SK-N-SH (cell line): ENCODE measurements at regions not wholly inside any gene's neighbourhood (a gene's known extent, or its start where the extent isn't known, plus 50 kb on each side); places are given as distances from the start of the nearest gene placed in this dataset.
A peak's percentile ranks its signal among the peaks of the same experiment; 100 is the strongest.

Experiments used
- CTCF ChIA-PET: fragments of 300-600, 350-600 bp; formaldehyde crosslinking; extraction: SDS; loops from one replicate; lab custom pipeline; 2021; lab: Yijun Ruan, JAX
- POLR2A ChIA-PET: fragments of 350-600 bp; sonication (Branson Sonifier 250); formaldehyde crosslinking; extraction: SDS; loops from one replicate; lab custom pipeline; 2020; ENCODE audit warnings: antibody characterized with exemption, inconsistent platforms; lab: Yijun Ruan, JAX
- DNase-seq: peaks from one replicate; pipeline ENCODE4 v3.0.0; 2012
- H2AFZ ChIP-seq: fragments of 200-600 bp; sonication (generic); 2 replicates; pipeline ENCODE4 v1.8.1; 2016; ENCODE audit warnings: antibody characterized with exemption, mild to moderate bottlenecking, low read depth
- H3F3A ChIP-seq: fragments of 200-600 bp; sonication (generic); replicated peaks from 2 replicates; pipeline ENCODE3; 2016; ENCODE audit warnings: antibody characterized with exemption, mild to moderate bottlenecking; ENCODE audit not compliant: insufficient read depth
- H3K27ac ChIP-seq, 2 experiments: fragments of 200-500 bp in 1 of 2; fragments of 200-600 bp in 1 of 2; sonication (Bioruptor generic) in 1 of 2; sonication (generic), shearing (Covaris generic) in 1 of 2; 2 replicates each; pipeline versions ENCODE4 v1.5.1 to v1.6.1; 2014 to 2016; ENCODE audit warnings: low read depth in 2 of 2, inconsistent platforms in 1 of 2, low read length in 1 of 2, mild to moderate bottlenecking in 1 of 2, mixed read lengths in 1 of 2
- H3K27me3 ChIP-seq: fragments of 200-600 bp; sonication (generic), shearing (Covaris generic); 2 replicates; pipeline ENCODE4 v1.6.1; 2016; ENCODE audit warnings: mixed run types; ENCODE audit not compliant: insufficient read depth
- H3K36me3 ChIP-seq, 2 experiments: fragments of 200-500 bp in 1 of 2; fragments of 200-600 bp in 1 of 2; sonication (Bioruptor generic) in 1 of 2; sonication (generic) in 1 of 2; replicated peaks in 1 of 2; 2 replicates each; pipeline versions ENCODE3 to v1.5.1; 2014 to 2016; ENCODE audit warnings: low read length in 1 of 2, mild to moderate bottlenecking in 1 of 2; ENCODE audit not compliant: insufficient read depth in 2 of 2, control insufficient read depth in 1 of 2
- H3K4me1 ChIP-seq, 2 experiments: fragments of 200-500 bp in 1 of 2; fragments of 200-600 bp in 1 of 2; sonication (Bioruptor generic) in 1 of 2; sonication (generic), shearing (Covaris generic) in 1 of 2; 2 replicates each; pipeline versions ENCODE4 v1.5.1 to v1.6.1; 2014 to 2016; ENCODE audit warnings: low read depth in 1 of 2, low read length in 1 of 2, mixed run types in 1 of 2; ENCODE audit not compliant: insufficient read depth in 2 of 2, control insufficient read depth in 1 of 2
- H3K4me2 ChIP-seq: fragments of 200-600 bp; sonication (generic), shearing (Covaris generic); 2 replicates; pipeline ENCODE4 v1.6.1; 2017; ENCODE audit warnings: mixed run types
- H3K4me3 ChIP-seq, 2 experiments: fragments of 200-500 bp in 1 of 2; fragments of 200-600 bp in 1 of 2; sonication (Bioruptor generic) in 1 of 2; sonication (generic), shearing (Covaris generic) in 1 of 2; 2 replicates each; pipeline versions ENCODE4 v1.5.1 to v1.8.1; 2014 to 2016; ENCODE audit warnings: low read depth in 2 of 2, inconsistent platforms in 1 of 2, low read length in 1 of 2, mild to moderate bottlenecking in 1 of 2, mixed read lengths in 1 of 2, moderate library complexity in 1 of 2
- H3K79me2 ChIP-seq: fragments of 200-600 bp; sonication (generic); 2 replicates; pipeline ENCODE4 v1.8.1; 2017; ENCODE audit warnings: mild to moderate bottlenecking; ENCODE audit not compliant: insufficient read depth
- H3K9ac ChIP-seq: fragments of 200-600 bp; sonication (generic); 2 replicates; pipeline ENCODE4 v1.6.1; 2017; ENCODE audit warnings: mixed run types
- H3K9me2 ChIP-seq: fragments of 200-600 bp; sonication (generic); 2 replicates; pipeline ENCODE4 v1.6.1; 2017; ENCODE audit warnings: mixed run types
- H3K9me3 ChIP-seq: fragments of 200-600 bp; sonication (generic); 2 replicates; pipeline ENCODE4 v1.6.1; 2017; ENCODE audit warnings: mixed run types, mild to moderate bottlenecking, moderate library complexity
- H4K20me1 ChIP-seq: fragments of 200-600 bp; sonication (generic); 2 replicates; pipeline ENCODE4 v1.6.1; 2017; ENCODE audit warnings: mild to moderate bottlenecking, mixed run types; ENCODE audit not compliant: insufficient read depth
- CHD2 ChIP-seq: fragments of 150-350 bp; IDR thresholded peaks from 2 replicates; pipeline ENCODE4 v1.6.1; 2018; ENCODE audit warnings: low read length; ENCODE audit not compliant: partially characterized antibody
- ELF1 ChIP-seq: IDR thresholded peaks from 2 replicates; pipeline ENCODE4 v1.4.0; 2012
- FOSL2 ChIP-seq: IDR thresholded peaks from 2 replicates; pipeline ENCODE4 v1.4.0; 2012; ENCODE audit warnings: low read depth, mild to moderate bottlenecking, moderate library complexity, borderline replicate concordance
- FOXM1 ChIP-seq: IDR thresholded peaks from 2 replicates; pipeline ENCODE4 v1.4.0; 2012; ENCODE audit warnings: low read depth, mild to moderate bottlenecking
- GATA2 ChIP-seq: sonication (generic); formaldehyde crosslinking; IDR thresholded peaks from 2 replicates; pipeline ENCODE4 v1.5.0; 2020; ENCODE audit warnings: mild to moderate bottlenecking, missing genetic modification reagents
- JUND ChIP-seq: IDR thresholded peaks from 2 replicates; pipeline ENCODE4 v1.4.0; 2012
- MXI1 ChIP-seq: IDR thresholded peaks from 2 replicates; pipeline ENCODE4 v1.6.1; 2012; ENCODE audit warnings: mild to moderate bottlenecking, low read depth, low read length, improper control_type of control experiment
- NFIC ChIP-seq: IDR thresholded peaks from 2 replicates; pipeline ENCODE4 v1.4.0; 2012; ENCODE audit warnings: borderline replicate concordance
- NRF1 ChIP-seq: IDR thresholded peaks from 2 replicates; pipeline ENCODE4 v1.6.1; 2012; ENCODE audit warnings: low read depth, mild to moderate bottlenecking, low read length
- RAD21 ChIP-seq: IDR thresholded peaks from 2 replicates; pipeline ENCODE4 v1.6.1; 2012; ENCODE audit warnings: mild to moderate bottlenecking, low read length
- RCOR1 ChIP-seq: fragments of 150-350 bp; IDR thresholded peaks from 2 replicates; pipeline ENCODE4 v1.6.1; 2017; ENCODE audit warnings: antibody characterized with exemption, low read length
- SIN3A ChIP-seq: IDR thresholded peaks from 2 replicates; pipeline ENCODE4 v1.6.1; 2012; ENCODE audit warnings: low read depth, mild to moderate bottlenecking, low read length, moderate library complexity, borderline replicate concordance
- SMC3 ChIP-seq: IDR thresholded peaks from 2 replicates; pipeline ENCODE4 v1.6.1; 2012; ENCODE audit warnings: low read depth, low read length, improper control_type of control experiment
- TAF1 ChIP-seq: IDR thresholded peaks from 2 replicates; pipeline ENCODE4 v1.6.1; 2012; ENCODE audit warnings: low read depth, mild to moderate bottlenecking, low read length, moderate library complexity, borderline replicate concordance
- TCF12 ChIP-seq: IDR thresholded peaks from 2 replicates; pipeline ENCODE4 v1.4.0; 2012
- WGBS: methylation state at CpG from one replicate; pipeline ENCODE4 v1.1.6; 2017; ENCODE audit warnings: low lambda C conversion rate; 5-methylcytosine and 5-hydroxymethylcytosine counted together
- TF ChIP-seq, protein P1 (sequence below): IDR thresholded peaks from 2 replicates; pipeline ENCODE4 v1.4.0; 2012; ENCODE audit warnings: low read depth, borderline replicate concordance
- TF ChIP-seq, protein P2 (sequence below): IDR thresholded peaks from 2 replicates; pipeline ENCODE4 v1.4.0; 2012; ENCODE audit warnings: low read depth, borderline replicate concordance
- TF ChIP-seq, protein P3 (sequence below): IDR thresholded peaks from 2 replicates; pipeline ENCODE4 v1.6.1; 2012; ENCODE audit warnings: mild to moderate bottlenecking, low read depth, low read length, moderate library complexity
- TF ChIP-seq, protein P4 (sequence below): IDR thresholded peaks from 2 replicates; pipeline ENCODE4; 2012
- TF ChIP-seq, protein P5 (sequence below): fragments of 150-350 bp; IDR thresholded peaks from 2 replicates; pipeline ENCODE4 v1.6.1; 2016; ENCODE audit warnings: mild to moderate bottlenecking, low read depth, low read length

DNA sequence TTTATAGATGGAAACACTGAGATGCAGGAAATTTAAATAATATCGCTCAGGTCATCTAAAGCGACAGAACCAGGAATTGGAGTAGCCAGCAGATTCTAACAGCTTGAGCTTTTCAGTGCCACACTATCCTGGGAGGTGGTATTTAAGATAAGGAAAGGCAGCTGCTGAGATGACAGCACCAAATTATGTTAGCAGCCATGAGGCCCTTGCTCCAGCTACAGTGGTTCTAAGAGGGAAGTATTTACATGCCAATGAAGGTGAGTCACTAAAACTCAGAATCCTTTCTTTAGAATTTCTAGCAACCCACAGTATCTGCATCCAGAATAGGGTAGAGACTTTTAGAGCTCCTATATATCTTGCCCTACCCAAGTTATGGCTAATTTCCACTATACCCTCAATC, 127.0 kb upstream of the VLDLR start:
- Histone ChIP-seq H3F3A (no peaks in the 10 kb centered on the region), H4K20me1 (no peaks in the 10 kb centered on the region), H3K79me2 (no peaks in the 10 kb centered on the region), H3K4me1 (peaks cover 3 to 13% of the 10 kb centered on the region in 2 experiments; a peak in 2 of 4 replicates), H2AFZ (no peak overlapping the region), H3K27me3 (no peaks in the 10 kb centered on the region), H3K9ac (no peak overlapping the region), H3K9me2 (no peaks in the 10 kb centered on the region), H3K4me3 (no peak overlapping the region), H3K36me3 (no peaks in the 10 kb centered on the region), H3K27ac (peak overlapping the region in 1 of 2 experiments; percentile 34; a peak in 1 of 4 replicates), H3K9me3 (no peaks in the 10 kb centered on the region), H3K4me2 (no peak overlapping the region)
- CTCF ChIA-PET, result interaction anchor here (0.8 kb wide), 1 partner anchor 52 kb away, joined by 3 read pairs; no protein-coding TSS in a partner anchor
- POLR2A ChIA-PET, result no interaction called here
- peak; percentile 44 for TF ChIP-seq JUND
- TF ChIP-seq, protein P1, sequence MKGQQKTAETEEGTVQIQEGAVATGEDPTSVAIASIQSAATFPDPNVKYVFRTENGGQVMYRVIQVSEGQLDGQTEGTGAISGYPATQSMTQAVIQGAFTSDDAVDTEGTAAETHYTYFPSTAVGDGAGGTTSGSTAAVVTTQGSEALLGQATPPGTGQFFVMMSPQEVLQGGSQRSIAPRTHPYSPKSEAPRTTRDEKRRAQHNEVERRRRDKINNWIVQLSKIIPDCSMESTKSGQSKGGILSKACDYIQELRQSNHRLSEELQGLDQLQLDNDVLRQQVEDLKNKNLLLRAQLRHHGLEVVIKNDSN, result no peak
- no peak for TF ChIP-seq SIN3A
- no peak for TF ChIP-seq TAF1
- TF ChIP-seq CHD2, result no peak
- no peak for TF ChIP-seq FOXM1
- TF ChIP-seq, protein P2, sequence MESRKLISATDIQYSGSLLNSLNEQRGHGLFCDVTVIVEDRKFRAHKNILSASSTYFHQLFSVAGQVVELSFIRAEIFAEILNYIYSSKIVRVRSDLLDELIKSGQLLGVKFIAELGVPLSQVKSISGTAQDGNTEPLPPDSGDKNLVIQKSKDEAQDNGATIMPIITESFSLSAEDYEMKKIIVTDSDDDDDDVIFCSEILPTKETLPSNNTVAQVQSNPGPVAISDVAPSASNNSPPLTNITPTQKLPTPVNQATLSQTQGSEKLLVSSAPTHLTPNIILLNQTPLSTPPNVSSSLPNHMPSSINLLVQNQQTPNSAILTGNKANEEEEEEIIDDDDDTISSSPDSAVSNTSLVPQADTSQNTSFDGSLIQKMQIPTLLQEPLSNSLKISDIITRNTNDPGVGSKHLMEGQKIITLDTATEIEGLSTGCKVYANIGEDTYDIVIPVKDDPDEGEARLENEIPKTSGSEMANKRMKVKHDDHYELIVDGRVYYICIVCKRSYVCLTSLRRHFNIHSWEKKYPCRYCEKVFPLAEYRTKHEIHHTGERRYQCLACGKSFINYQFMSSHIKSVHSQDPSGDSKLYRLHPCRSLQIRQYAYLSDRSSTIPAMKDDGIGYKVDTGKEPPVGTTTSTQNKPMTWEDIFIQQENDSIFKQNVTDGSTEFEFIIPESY, result no peak
- no peak for TF ChIP-seq ELF1
- peak; percentile 59; the same call in 1 of the 2 replicates for TF ChIP-seq FOSL2
- 0 out of 2 replicates have a peak, but pooled peaks have one; percentile 34 for TF ChIP-seq MXI1
- peak; percentile 17; the same call in 1 of the 2 replicates for TF ChIP-seq RAD21
- TF ChIP-seq SMC3, result no peak
- TF ChIP-seq NRF1, result no peak
- peak; percentile 61 for TF ChIP-seq GATA2 (CRISPR knock-in tag)
- TF ChIP-seq, protein P3, sequence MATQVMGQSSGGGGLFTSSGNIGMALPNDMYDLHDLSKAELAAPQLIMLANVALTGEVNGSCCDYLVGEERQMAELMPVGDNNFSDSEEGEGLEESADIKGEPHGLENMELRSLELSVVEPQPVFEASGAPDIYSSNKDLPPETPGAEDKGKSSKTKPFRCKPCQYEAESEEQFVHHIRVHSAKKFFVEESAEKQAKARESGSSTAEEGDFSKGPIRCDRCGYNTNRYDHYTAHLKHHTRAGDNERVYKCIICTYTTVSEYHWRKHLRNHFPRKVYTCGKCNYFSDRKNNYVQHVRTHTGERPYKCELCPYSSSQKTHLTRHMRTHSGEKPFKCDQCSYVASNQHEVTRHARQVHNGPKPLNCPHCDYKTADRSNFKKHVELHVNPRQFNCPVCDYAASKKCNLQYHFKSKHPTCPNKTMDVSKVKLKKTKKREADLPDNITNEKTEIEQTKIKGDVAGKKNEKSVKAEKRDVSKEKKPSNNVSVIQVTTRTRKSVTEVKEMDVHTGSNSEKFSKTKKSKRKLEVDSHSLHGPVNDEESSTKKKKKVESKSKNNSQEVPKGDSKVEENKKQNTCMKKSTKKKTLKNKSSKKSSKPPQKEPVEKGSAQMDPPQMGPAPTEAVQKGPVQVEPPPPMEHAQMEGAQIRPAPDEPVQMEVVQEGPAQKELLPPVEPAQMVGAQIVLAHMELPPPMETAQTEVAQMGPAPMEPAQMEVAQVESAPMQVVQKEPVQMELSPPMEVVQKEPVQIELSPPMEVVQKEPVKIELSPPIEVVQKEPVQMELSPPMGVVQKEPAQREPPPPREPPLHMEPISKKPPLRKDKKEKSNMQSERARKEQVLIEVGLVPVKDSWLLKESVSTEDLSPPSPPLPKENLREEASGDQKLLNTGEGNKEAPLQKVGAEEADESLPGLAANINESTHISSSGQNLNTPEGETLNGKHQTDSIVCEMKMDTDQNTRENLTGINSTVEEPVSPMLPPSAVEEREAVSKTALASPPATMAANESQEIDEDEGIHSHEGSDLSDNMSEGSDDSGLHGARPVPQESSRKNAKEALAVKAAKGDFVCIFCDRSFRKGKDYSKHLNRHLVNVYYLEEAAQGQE, result no peak
- TF ChIP-seq, protein P4, sequence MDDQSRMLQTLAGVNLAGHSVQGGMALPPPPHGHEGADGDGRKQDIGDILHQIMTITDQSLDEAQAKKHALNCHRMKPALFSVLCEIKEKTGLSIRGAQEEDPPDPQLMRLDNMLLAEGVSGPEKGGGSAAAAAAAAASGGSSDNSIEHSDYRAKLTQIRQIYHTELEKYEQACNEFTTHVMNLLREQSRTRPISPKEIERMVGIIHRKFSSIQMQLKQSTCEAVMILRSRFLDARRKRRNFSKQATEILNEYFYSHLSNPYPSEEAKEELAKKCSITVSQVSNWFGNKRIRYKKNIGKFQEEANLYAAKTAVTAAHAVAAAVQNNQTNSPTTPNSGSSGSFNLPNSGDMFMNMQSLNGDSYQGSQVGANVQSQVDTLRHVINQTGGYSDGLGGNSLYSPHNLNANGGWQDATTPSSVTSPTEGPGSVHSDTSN, result peak; percentile 64
- peak; percentile 77 for TF ChIP-seq TCF12
- TF ChIP-seq, protein P5, sequence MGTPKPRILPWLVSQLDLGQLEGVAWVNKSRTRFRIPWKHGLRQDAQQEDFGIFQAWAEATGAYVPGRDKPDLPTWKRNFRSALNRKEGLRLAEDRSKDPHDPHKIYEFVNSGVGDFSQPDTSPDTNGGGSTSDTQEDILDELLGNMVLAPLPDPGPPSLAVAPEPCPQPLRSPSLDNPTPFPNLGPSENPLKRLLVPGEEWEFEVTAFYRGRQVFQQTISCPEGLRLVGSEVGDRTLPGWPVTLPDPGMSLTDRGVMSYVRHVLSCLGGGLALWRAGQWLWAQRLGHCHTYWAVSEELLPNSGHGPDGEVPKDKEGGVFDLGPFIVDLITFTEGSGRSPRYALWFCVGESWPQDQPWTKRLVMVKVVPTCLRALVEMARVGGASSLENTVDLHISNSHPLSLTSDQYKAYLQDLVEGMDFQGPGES, result no peak
- no peak; the same call in 1 of the 2 replicates for TF ChIP-seq NFIC
- TF ChIP-seq RCOR1, result no peak
- DNase-seq, result no peak
- WGBS, result 69% methylated on average over 2 of the region's 2 CpGs
